Tibial nerve (tissue), 4 donors: ENCODE measurements at regions not wholly inside any gene's neighbourhood (a gene's known extent, or its start where the extent isn't known, plus 50 kb on each side); places are given as distances from the start of the nearest gene placed in this dataset.

Experiments
- DNase-seq, 2 donors: peaks; one replicate each; pipeline ENCODE4 v3.0.0-alpha.2; 2019; ENCODE audit warnings: low spot score in 2 of 2
- H3K27ac ChIP-seq, 4 donors: fragments of 200-600 bp; sonication (generic) in 3 of 4; one replicate each; pipeline ENCODE4 v1.5.1; 2017 to 2019; ENCODE audit warnings: mild to moderate bottlenecking in 1 of 4
- H3K27me3 ChIP-seq, 2 donors: fragments of 200-600 bp; sonication (generic) in 1 of 2; one replicate each; pipeline versions ENCODE4 v1.5.1 to v1.6.0; 2017 to 2019
- H3K36me3 ChIP-seq, 3 donors: fragments of 200-600 bp; sonication (generic); one replicate each; pipeline ENCODE4 v1.5.1; 2018 to 2019
- H3K4me1 ChIP-seq, 4 donors: fragments of 200-600 bp; sonication (generic) in 3 of 4; one replicate each; pipeline ENCODE4 v1.5.1; 2017 to 2019
- H3K4me3 ChIP-seq, 4 donors: fragments of 200-600 bp; sonication (generic) in 3 of 4; one replicate each; pipeline ENCODE4 v1.5.1; 2017 to 2019; ENCODE audit warnings: mild to moderate bottlenecking in 1 of 4, moderate library complexity in 1 of 4
- H3K9me3 ChIP-seq, 4 donors: fragments of 200-600 bp; sonication (generic) in 3 of 4; one replicate each; pipeline ENCODE4 v1.5.1; 2017 to 2019
- EP300 ChIP-seq, 2 donors: sonication (generic); formaldehyde crosslinking; IDR thresholded peaks; one replicate each; pipeline ENCODE4 v1.6.1; 2017; ENCODE audit warnings: antibody characterized with exemption in 2 of 2, mild to moderate bottlenecking in 1 of 2
- POLR2A ChIP-seq, 2 donors: fragments of 450-650 bp; IDR thresholded peaks; one replicate each; pipeline ENCODE4 v1.6.1; 2017; ENCODE audit warnings: antibody characterized with exemption in 2 of 2, mild to moderate bottlenecking in 2 of 2, moderate library complexity in 2 of 2
- WGBS, 2 donors: methylation state at CpG; one replicate each; pipeline ENCODE4 v1.1.5; 2018; 5-methylcytosine and 5-hydroxymethylcytosine counted together
- TF ChIP-seq, protein P1 (sequence below), 5 experiments: fragments of 200-600 bp in 3 of 5; fragments of 450-650 bp in 2 of 5; sonication (generic) in 3 of 5; IDR thresholded peaks; one replicate each; pipeline ENCODE4 v1.5.1; 2016 to 2019; ENCODE audit warnings: antibody characterized with exemption in 5 of 5, mild to moderate bottlenecking in 3 of 5, moderate library complexity in 2 of 5

- H3K27ac ChIP-seq, result no peak overlapping the region
- no peak overlapping the region for H3K4me3 ChIP-seq
- no peaks in the 10 kb centered on the region for H3K27me3 ChIP-seq
- no peaks in the 10 kb centered on the region for H3K4me1 ChIP-seq
- H3K9me3 ChIP-seq, result peaks cover 0 to 12% (median 0%) of the 10 kb centered on the region in 4 donors
- no peaks in the 10 kb centered on the region for H3K36me3 ChIP-seq
- no peak for DNase-seq
- no peak for TF ChIP-seq EP300 (IDR thresholded peaks at IDR 0.05)
- TF ChIP-seq, protein P1, sequence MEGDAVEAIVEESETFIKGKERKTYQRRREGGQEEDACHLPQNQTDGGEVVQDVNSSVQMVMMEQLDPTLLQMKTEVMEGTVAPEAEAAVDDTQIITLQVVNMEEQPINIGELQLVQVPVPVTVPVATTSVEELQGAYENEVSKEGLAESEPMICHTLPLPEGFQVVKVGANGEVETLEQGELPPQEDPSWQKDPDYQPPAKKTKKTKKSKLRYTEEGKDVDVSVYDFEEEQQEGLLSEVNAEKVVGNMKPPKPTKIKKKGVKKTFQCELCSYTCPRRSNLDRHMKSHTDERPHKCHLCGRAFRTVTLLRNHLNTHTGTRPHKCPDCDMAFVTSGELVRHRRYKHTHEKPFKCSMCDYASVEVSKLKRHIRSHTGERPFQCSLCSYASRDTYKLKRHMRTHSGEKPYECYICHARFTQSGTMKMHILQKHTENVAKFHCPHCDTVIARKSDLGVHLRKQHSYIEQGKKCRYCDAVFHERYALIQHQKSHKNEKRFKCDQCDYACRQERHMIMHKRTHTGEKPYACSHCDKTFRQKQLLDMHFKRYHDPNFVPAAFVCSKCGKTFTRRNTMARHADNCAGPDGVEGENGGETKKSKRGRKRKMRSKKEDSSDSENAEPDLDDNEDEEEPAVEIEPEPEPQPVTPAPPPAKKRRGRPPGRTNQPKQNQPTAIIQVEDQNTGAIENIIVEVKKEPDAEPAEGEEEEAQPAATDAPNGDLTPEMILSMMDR (IDR thresholded peaks at IDR 0.05), result no peak
- no peak for TF ChIP-seq POLR2A (IDR thresholded peaks at IDR 0.05)
Observed at GRCh38 chr4:19425146-19425545, 826.6 kb upstream of the SLIT2 start.

DNA sequence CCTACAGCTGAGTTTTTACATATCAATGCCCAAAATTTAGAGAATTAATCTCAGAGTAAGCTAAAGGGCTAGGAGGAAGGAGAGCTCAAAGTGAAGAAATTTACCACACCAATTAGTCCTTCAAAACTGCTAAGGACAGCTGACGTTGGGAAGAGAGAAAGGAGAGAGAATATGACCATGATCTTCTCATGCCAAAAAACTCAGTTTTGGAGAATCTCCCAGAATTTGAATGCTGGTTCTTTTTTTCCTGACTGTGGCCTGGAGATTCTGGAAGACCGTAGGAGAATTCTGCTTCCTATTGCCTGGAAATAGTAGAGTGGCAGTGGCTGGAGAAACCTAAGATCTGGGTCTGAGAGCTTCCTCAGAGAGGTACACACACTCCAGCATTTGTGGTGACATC lies 834.4 kb upstream of the SLIT2 start:
- Histone ChIP-seq H3K4me3 (no peak overlapping the region), H3K36me3 (no peaks in the 10 kb centered on the region)
- TF ChIP-seq EP300 (IDR thresholded peaks at IDR 0.05), result no peak
- TF ChIP-seq, protein P1 (IDR thresholded peaks at IDR 0.05), result no peak
- TF ChIP-seq POLR2A (IDR thresholded peaks at IDR 0.05), result no peak

GRCh38 chr4:19416146-19416545 lies 835.6 kb upstream of the SLIT2 start:
- no peak overlapping the region for H3K4me3 ChIP-seq
- no peak for DNase-seq
- H3K9me3 ChIP-seq, result no peaks in the 10 kb centered on the region
- H3K27ac ChIP-seq, result no peak overlapping the region
- no peaks in the 10 kb centered on the region for H3K27me3 ChIP-seq
- H3K4me1 ChIP-seq, result no peaks in the 10 kb centered on the region
- TF ChIP-seq, protein P1 (IDR thresholded peaks at IDR 0.05), result no peak
- TF ChIP-seq POLR2A (IDR thresholded peaks at IDR 0.05), result no peak
- TF ChIP-seq EP300 (IDR thresholded peaks at IDR 0.05), result no peak
- H3K36me3 ChIP-seq, result no peaks in the 10 kb centered on the region

More for the DNA sequence above, 834.4 kb upstream of the SLIT2 start:
- Histone ChIP-seq H3K9me3 (no peaks in the 10 kb centered on the region), H3K4me1 (no peaks in the 10 kb centered on the region), H3K27me3 (no peaks in the 10 kb centered on the region), H3K27ac (no peak overlapping the region)
- DNase-seq, result no peak
- 27 to 29% methylated on average over 2 of the region's 2 CpGs for WGBS, 2 donors

GRCh38 chr4:19408490-19408889 lies 843.2 kb upstream of the SLIT2 start:
- Histone ChIP-seq H3K36me3 (no peaks in the 10 kb centered on the region), H3K4me3 (no peak overlapping the region), H3K27me3 (no peaks in the 10 kb centered on the region), H3K9me3 (no peaks in the 10 kb centered on the region), H3K27ac (no peak overlapping the region), H3K4me1 (no peaks in the 10 kb centered on the region)
- DNase-seq, result no peak
- 92% methylated on average over 1 of the region's 1 CpG for WGBS, 2 donors
- TF ChIP-seq, protein P1 (IDR thresholded peaks at IDR 0.05), result no peak
- TF ChIP-seq EP300 (IDR thresholded peaks at IDR 0.05), result no peak
- no peak for TF ChIP-seq POLR2A (IDR thresholded peaks at IDR 0.05)

DNA sequence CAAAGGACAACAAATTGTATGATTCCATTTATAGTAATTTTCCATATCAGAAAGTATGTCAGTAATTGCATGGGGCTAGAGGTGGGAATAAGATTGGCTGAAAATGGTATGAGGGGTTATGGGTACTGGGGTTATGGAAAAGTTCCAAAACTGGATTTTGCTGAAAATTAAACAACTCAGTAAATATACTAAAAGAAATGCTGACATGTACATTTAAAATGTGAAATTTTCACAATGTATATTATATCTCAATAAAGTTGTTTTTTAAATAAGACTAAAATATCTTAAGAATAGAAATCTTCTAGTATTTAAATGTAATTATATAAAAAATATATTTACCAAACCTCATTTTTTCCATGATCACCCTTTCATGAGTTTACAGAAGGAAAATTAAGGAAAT lies 844.9 kb upstream of the SLIT2 start:
- no peaks in the 10 kb centered on the region for H3K36me3 ChIP-seq
- no peak for DNase-seq
- H3K4me1 ChIP-seq, result no peaks in the 10 kb centered on the region
- no peak overlapping the region for H3K4me3 ChIP-seq
- H3K27me3 ChIP-seq, result no peaks in the 10 kb centered on the region
- H3K9me3 ChIP-seq, result no peaks in the 10 kb centered on the region
- no peak overlapping the region for H3K27ac ChIP-seq
- TF ChIP-seq POLR2A (IDR thresholded peaks at IDR 0.05), result no peak
- TF ChIP-seq EP300 (IDR thresholded peaks at IDR 0.05), result no peak
- TF ChIP-seq, protein P1 (IDR thresholded peaks at IDR 0.05), result no peak
